MCF 10A (cell line): ENCODE measurements at regions not wholly inside any gene's neighbourhood (a gene's known extent, or its start where the extent isn't known, plus 50 kb on each side); places are given as distances from the start of the nearest gene placed in this dataset.
"Not testable (repeated sequence)": the region's sequence is repeated elsewhere in the genome, so short reads cannot be mapped to it uniquely, and the experiment has no call there.

Source experiments
- BruUV-seq: library from RNA; stranded (reverse); fragments of 400-500 nt; replicated peaks from 2 replicates; lab custom pipeline; 2021; lab: Mats Ljungman, UMichigan
- CTCF ChIA-PET: fragments of 300-600 bp; sonication (Branson Sonifier 250); formaldehyde crosslinking; extraction: SDS; loops from one replicate; lab custom pipeline; 2021; ENCODE audit warnings: antibody characterized with exemption, inconsistent platforms; lab: Yijun Ruan, JAX
- POLR2A ChIA-PET: fragments of 300-600, 350-650 bp; sonication (Branson Sonifier 250); formaldehyde crosslinking; extraction: SDS; loops from one replicate; lab custom pipeline; 2020; ENCODE audit warnings: antibody characterized with exemption, inconsistent platforms; lab: Yijun Ruan, JAX
- DNase-seq: peaks from one replicate; pipeline ENCODE4 v3.0.0-alpha.2; 2018; ENCODE audit not compliant: unreplicated experiment
- H3K27ac Mint-ChIP-seq: one replicate; pipeline ENCODE4 v1.8.0; 2022; ENCODE audit warnings: mild to moderate bottlenecking, low read depth, mixed read lengths; ENCODE audit not compliant: unreplicated experiment
- H3K27me3 Mint-ChIP-seq: one replicate; pipeline ENCODE4 v1.8.0; 2022; ENCODE audit warnings: mixed read lengths; ENCODE audit not compliant: insufficient read depth, unreplicated experiment
- H3K36me3 Mint-ChIP-seq: one replicate; pipeline ENCODE4 v1.8.0; 2022; ENCODE audit warnings: mild to moderate bottlenecking, moderate library complexity, mixed read lengths; ENCODE audit not compliant: insufficient read depth, unreplicated experiment
- H3K4me1 Mint-ChIP-seq: one replicate; pipeline ENCODE4 v1.8.0; 2022; ENCODE audit warnings: mixed read lengths; ENCODE audit not compliant: insufficient read depth, unreplicated experiment
- H3K4me3 Mint-ChIP-seq: one replicate; pipeline ENCODE4 v1.8.0; 2022; ENCODE audit warnings: mild to moderate bottlenecking, moderate library complexity, mixed read lengths; ENCODE audit not compliant: unreplicated experiment
- H3K9me3 Mint-ChIP-seq: one replicate; pipeline ENCODE4 v1.8.0; 2022; ENCODE audit warnings: mixed read lengths; ENCODE audit not compliant: unreplicated experiment
- intact Hi-C: fragments of 100-400 bp; cut with micrococcal nuclease; formaldehyde crosslinking; loops from 2 replicates; pipeline ENCODE4 v1.14.1; 2022
- TF ChIP-seq, protein P1 (sequence below): fragments of 200-600 bp; IDR thresholded peaks from one replicate; pipeline ENCODE4 v1.8.0; 2022; ENCODE audit warnings: antibody characterized with exemption, mild to moderate bottlenecking; ENCODE audit not compliant: unreplicated experiment

DNA sequence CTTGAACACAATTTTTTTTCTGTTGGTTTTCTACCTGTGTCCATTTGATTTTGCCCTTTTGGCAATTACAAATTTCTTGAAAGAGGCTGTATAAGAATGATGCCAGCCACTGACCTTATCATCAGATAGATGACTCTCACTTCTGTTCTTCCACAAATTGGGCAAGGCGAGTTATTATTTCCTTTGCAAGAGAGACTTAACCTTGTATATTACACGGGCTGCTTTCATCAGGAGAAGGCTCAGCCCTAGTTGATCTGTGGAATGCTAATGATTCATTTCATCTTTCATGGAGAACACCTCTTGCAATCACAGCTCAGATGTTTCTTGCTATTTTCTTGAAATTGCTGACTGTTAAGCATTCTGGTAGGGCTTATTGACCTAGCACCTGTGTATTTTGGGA is 1155.4 kb downstream of the STIM2 start:
- TF ChIP-seq, protein P1, sequence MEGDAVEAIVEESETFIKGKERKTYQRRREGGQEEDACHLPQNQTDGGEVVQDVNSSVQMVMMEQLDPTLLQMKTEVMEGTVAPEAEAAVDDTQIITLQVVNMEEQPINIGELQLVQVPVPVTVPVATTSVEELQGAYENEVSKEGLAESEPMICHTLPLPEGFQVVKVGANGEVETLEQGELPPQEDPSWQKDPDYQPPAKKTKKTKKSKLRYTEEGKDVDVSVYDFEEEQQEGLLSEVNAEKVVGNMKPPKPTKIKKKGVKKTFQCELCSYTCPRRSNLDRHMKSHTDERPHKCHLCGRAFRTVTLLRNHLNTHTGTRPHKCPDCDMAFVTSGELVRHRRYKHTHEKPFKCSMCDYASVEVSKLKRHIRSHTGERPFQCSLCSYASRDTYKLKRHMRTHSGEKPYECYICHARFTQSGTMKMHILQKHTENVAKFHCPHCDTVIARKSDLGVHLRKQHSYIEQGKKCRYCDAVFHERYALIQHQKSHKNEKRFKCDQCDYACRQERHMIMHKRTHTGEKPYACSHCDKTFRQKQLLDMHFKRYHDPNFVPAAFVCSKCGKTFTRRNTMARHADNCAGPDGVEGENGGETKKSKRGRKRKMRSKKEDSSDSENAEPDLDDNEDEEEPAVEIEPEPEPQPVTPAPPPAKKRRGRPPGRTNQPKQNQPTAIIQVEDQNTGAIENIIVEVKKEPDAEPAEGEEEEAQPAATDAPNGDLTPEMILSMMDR = no peak
- H3K36me3 Mint-ChIP-seq = no peaks in the 10 kb centered on the region
- H3K27me3 Mint-ChIP-seq = no peaks in the 10 kb centered on the region
- no peak for DNase-seq
- no TSS peak for BruUV-seq
- CTCF ChIA-PET = no interaction called here
- H3K4me3 Mint-ChIP-seq = no peak overlapping the region
- POLR2A ChIA-PET = no interaction called here
- H3K9me3 Mint-ChIP-seq = no peaks in the 10 kb centered on the region
- H3K4me1 Mint-ChIP-seq = no peaks in the 10 kb centered on the region
- H3K27ac Mint-ChIP-seq = no peak overlapping the region
- intact Hi-C loops = no loop called here

DNA sequence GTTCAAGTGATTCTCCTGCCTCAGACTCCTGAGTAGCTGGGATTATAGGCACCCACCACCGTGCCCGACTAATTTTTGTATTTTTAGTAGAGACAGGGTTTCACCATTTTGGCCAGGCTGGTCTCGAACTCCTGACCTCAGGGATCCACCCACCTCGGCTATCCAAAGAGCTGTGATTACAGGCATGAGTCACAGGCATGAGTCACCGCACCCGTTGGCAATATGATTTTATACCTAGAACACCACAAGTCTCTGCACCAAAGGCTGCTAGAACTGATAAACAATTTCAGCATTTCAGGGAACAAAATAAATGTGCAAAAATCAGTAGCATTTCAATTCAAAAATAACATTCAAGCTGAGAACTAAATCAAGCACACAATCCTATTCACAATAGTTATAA is 1177.6 kb downstream of the STIM2 start:
- POLR2A ChIA-PET, intact Hi-C loops, H3K4me1 Mint-ChIP-seq, H3K27me3 Mint-ChIP-seq, BruUV-seq, H3K9me3 Mint-ChIP-seq, H3K27ac Mint-ChIP-seq, H3K36me3 Mint-ChIP-seq, CTCF ChIA-PET, H3K4me3 Mint-ChIP-seq: not testable (repeated sequence)
- DNase-seq = peak; percentile 60

DNA sequence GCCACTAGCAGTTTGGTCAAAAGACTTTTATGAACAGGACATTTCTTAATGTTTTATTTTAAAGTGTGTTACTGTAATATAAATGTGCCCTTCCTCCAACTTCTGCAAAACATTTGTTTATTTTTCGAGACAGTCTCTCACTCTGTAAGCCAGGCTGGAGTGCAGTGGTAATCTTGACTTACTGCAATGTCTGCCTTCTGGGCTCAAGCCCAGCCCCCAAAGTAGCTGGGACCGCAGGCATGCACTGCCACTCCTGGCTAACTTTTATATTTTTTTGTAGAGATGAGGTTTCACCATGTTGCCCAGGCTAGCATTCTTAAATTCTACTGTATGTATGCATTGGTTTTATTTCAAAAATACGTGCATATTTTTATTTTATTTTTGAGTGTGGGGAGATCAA is 1201.9 kb downstream of the STIM2 start:
- DNase-seq = no peak
- Mint-ChIP-seq H3K36me3 (no peaks in the 10 kb centered on the region), H3K4me3 (no peak overlapping the region), H3K4me1 (no peaks in the 10 kb centered on the region), H3K27me3 (no peaks in the 10 kb centered on the region), H3K27ac (no peak overlapping the region), H3K9me3 (no peaks in the 10 kb centered on the region)
- CTCF ChIA-PET = no interaction called here
- intact Hi-C loops = no loop called here
- POLR2A ChIA-PET = no interaction called here
- TF ChIP-seq, protein P1 = no peak
- no TSS peak for BruUV-seq

DNA sequence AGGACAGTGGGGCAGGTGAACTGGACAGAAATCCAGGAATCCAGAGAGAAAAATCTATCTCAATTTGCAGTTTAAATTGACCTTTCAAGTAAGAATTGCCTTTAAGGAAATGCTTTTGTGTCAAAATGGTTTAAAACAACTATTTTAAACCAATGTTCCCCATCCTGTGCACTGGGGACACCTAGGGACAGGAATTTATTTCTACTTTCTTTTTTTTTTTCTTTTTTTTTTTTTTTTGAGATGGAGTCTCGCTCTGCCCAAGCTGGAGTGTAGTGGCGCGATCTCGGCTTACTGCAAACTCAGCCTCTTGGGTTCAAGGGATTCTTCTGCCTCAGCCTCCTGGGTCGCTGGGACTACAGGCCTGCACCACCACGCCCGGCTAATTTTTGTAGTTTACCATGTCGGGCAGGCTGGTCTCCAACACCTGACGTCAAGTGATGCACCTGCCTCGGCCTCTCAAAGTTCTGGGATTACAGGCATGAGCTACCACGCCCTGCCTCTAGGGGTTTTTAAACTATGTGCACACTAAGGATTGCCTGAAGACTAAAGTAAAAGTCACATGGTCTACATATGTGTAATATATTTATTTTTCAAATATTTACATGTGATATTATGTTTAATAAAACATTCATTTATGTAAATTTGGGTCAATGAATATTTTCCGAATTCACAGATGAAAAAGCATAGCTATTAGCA is 1213.4 kb downstream of the STIM2 start:
- Mint-ChIP-seq H3K4me3 (no peak overlapping the region), H3K27me3 (no peaks in the 10 kb centered on the region), H3K9me3 (peaks cover 18% of the 10 kb centered on the region), H3K4me1 (no peaks in the 10 kb centered on the region), H3K27ac (no peak overlapping the region), H3K36me3 (no peaks in the 10 kb centered on the region)
- TF ChIP-seq, protein P1 = peak; percentile 10
- ChIA-PET CTCF (interaction anchor here (0.6 kb wide), 1 partner anchor 577 kb away, joined by 3 read pairs; no protein-coding TSS in a partner anchor), POLR2A (no interaction called here)
- no TSS peak for BruUV-seq
- intact Hi-C loops = no loop called here
- DNase-seq = no peak
